ENCODE measurements at regions not wholly inside any gene's neighbourhood (a gene's known extent, or its start where the extent isn't known, plus 50 kb on each side); places are given as distances from the start of the nearest gene placed in this dataset.

DNA sequence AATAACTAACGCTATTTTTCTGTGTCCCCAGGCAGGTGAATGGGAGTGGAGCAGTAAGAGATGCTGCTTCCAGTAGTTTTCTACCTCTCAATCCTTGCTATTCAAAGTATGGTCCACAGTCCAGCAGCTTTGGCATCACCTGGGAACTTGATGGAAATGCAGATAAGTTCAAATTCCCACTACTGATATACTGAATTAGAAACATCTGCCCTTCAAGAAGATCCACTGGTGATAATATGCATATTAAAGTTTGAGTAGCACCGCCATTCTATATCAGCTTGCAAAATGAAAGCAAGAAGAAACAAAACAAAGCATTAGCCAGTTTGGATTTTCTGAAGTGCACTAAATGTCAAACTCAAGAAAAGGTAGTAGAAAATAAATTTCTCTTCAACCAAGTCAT, 906.2 kb upstream of the PCDH20 start:
- Histone ChIP-seq H3K9me3 (no peaks in the 10 kb centered on the region), H3K4me3 (no peak overlapping the region), H3K4me1 (peaks cover 0 to 10% (median 0%) of the 10 kb centered on the region in 3 donors), H3K27me3 (no peaks in the 10 kb centered on the region), H3K36me3 (no peaks in the 10 kb centered on the region), H3K27ac (no peak overlapping the region)
- TF ChIP-seq, protein P1, sequence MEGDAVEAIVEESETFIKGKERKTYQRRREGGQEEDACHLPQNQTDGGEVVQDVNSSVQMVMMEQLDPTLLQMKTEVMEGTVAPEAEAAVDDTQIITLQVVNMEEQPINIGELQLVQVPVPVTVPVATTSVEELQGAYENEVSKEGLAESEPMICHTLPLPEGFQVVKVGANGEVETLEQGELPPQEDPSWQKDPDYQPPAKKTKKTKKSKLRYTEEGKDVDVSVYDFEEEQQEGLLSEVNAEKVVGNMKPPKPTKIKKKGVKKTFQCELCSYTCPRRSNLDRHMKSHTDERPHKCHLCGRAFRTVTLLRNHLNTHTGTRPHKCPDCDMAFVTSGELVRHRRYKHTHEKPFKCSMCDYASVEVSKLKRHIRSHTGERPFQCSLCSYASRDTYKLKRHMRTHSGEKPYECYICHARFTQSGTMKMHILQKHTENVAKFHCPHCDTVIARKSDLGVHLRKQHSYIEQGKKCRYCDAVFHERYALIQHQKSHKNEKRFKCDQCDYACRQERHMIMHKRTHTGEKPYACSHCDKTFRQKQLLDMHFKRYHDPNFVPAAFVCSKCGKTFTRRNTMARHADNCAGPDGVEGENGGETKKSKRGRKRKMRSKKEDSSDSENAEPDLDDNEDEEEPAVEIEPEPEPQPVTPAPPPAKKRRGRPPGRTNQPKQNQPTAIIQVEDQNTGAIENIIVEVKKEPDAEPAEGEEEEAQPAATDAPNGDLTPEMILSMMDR (IDR thresholded peaks at IDR 0.05): no peak
- DNase-seq (no peak), FAIRE-seq (no peak), ATAC-seq (no peak)
- intact Hi-C loops (cut with DNase I): no loop called here
- 68 to 74% methylated on average over 2 of the region's 2 CpGs for WGBS, 2 donors

- Histone ChIP-seq H3K9me3 (no peaks in the 10 kb centered on the region), H3K4me3 (no peak overlapping the region), H3K27me3 (no peaks in the 10 kb centered on the region), H3K4me1 (peaks cover 0 to 10% (median 0%) of the 10 kb centered on the region in 3 donors), H3K36me3 (no peaks in the 10 kb centered on the region), H3K27ac (no peak overlapping the region)
- WGBS, 2 donors: 0 to 3% methylated on average over 1 of the region's 1 CpG
- ATAC-seq (peak; percentile 61 to 83 (median 76)), DNase-seq (no peak), FAIRE-seq (no peak)
- TF ChIP-seq, protein P1 (IDR thresholded peaks at IDR 0.05): no peak
- intact Hi-C loops (cut with DNase I): no loop called here
Measured at GRCh38 chr13:62321139-62321538, 905.5 kb upstream of the PCDH20 start.

GRCh38 chr13:62320129-62321108, 904.8 kb upstream of the PCDH20 start:
- intact Hi-C loops (cut with DNase I): no loop called here
- ATAC-seq (peak; percentile 80 to 96 (median 92)), FAIRE-seq (peak; percentile 90), DNase-seq (no peak)
- 8 to 9% methylated on average over 4 of the region's 4 CpGs for WGBS, 2 donors
- Histone ChIP-seq H3K9me3 (no peaks in the 10 kb centered on the region), H3K4me1 (peaks cover 0 to 10% (median 0%) of the 10 kb centered on the region in 3 donors), H3K27ac (no peak overlapping the region), H3K4me3 (no peak overlapping the region), H3K27me3 (no peaks in the 10 kb centered on the region), H3K36me3 (no peaks in the 10 kb centered on the region)
- TF ChIP-seq, protein P1 (IDR thresholded peaks at IDR 0.05): peak in 3 of 4 donors; percentile 43 to 50 (median 46)

DNA sequence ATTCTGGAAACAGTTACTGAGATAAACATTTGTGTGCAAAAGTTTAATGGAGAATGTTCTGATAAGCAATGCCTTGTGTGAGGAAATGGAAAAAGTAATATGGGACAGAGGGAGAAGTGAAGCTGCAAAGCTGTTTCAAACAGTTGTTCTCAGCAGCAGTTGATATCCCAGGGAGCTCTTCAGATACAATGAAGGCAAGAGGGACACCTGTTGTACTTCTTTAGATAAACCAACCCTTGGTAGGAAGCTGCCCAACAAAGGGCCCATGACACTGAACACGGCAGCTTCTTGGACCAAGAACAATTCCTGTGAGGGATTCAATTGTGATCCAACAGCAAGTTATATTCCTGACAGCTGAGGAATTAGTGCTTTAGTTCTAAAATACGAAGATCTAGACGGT, 894.3 kb upstream of the PCDH20 start:
- no peaks in the 10 kb centered on the region for H3K36me3 ChIP-seq
- WGBS, 2 donors: 84 to 87% methylated on average over 3 of the region's 3 CpGs
- no peaks in the 10 kb centered on the region for H3K9me3 ChIP-seq
- ATAC-seq (no peak), FAIRE-seq (no peak), DNase-seq (no peak)
- H3K27ac ChIP-seq: no peak overlapping the region
- no peaks in the 10 kb centered on the region for H3K4me1 ChIP-seq
- TF ChIP-seq, protein P1 (IDR thresholded peaks at IDR 0.05): no peak
- H3K4me3 ChIP-seq: no peak overlapping the region
- intact Hi-C loops (cut with DNase I): no loop called here
- H3K27me3 ChIP-seq: no peaks in the 10 kb centered on the region

DNA sequence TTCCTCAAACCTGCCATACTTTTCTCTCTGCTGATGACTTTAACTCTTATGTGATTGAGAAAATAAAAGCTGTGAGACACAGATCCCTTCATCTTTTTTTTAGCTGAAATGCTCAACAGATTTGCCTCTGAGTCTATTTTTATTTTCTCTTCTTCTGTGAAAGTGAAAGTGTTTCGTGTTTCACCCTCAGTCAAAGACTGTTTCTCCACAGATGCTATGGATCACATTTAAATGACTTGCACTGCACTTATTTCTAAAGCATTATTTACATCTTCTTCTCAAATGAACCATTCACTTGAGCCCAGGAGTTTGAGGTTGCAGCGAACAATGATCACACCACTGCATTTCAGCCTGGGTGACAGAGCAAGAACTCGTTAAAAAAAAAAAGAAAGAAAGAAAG, 890.1 kb upstream of the PCDH20 start:
- Histone ChIP-seq H3K27ac (no peak overlapping the region), H3K27me3 (no peaks in the 10 kb centered on the region), H3K4me1 (no peaks in the 10 kb centered on the region), H3K4me3 (no peak overlapping the region), H3K36me3 (no peaks in the 10 kb centered on the region), H3K9me3 (no peaks in the 10 kb centered on the region)
- intact Hi-C loops (cut with DNase I): no loop called here
- DNase-seq (no peak), FAIRE-seq (no peak), ATAC-seq (no peak)
- WGBS, 2 donors: 67 to 80% methylated on average over 3 of the region's 3 CpGs
- TF ChIP-seq, protein P1 (IDR thresholded peaks at IDR 0.05): no peak

All from pancreas (tissue), 10 donors.